ENCODE measurements at regions not wholly inside any gene's neighbourhood (a gene's known extent, or its start where the extent isn't known, plus 50 kb on each side); places are given as distances from the start of the nearest gene placed in this dataset.

GRCh38 chr6:80673367-80673766 lies 566.9 kb downstream of the BCKDHB start:
- DNase-seq (ENCODE audit: low read depth in 3 of 3, low spot score in 2 of 3) = no peak

GRCh38 chr6:80667006-80667405 lies 560.5 kb downstream of the BCKDHB start:
- DNase-seq (ENCODE audit: low read depth in 3 of 3, low spot score in 2 of 3) = no peak

DNA sequence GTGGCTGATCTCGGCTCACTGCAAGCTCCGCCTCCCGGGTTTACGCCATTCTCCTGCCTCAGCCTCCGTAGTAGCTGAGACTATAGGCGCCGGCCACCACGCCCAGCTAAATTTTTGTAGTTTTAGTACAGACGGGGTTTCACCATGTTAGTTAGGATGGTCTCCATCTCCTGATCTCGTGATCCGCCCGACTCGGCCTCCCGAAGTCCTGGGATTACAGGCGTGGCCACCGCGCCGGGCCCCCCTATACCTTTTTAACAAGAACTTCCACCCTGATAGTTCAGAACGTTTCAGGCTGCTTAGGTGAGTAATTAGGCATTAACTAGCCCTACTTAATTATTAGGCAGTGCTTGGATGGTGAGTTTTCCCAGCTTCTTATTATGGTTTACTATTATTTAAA lies 552.5 kb downstream of the BCKDHB start:
- no peak for DNase-seq (ENCODE audit: low read depth in 3 of 3, low spot score in 2 of 3)

GRCh38 chr6:80647156-80647555 lies 540.7 kb downstream of the BCKDHB start:
- DNase-seq (ENCODE audit: low read depth in 3 of 3, low spot score in 2 of 3) = no peak

DNA sequence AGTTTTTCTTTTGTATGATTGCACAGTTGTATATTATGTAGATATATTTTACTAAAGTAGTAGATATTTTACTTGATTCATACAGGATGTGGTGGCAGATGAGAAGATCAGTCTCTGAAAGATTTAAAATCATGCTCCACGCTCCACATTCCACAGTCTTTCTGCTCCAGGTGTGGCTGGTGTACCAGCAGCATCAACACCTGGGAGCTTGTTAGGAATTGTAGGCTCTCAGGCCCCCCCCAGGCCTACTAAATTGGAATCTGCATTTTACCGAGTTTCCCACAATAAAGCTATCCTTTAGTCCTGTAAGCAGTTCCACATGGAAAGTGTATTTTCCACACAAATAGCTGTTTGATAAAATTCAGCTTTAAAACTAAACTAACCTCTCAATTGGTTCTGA lies 537.4 kb downstream of the BCKDHB start:
- no peak for DNase-seq (ENCODE audit: low read depth in 3 of 3, low spot score in 2 of 3)

GRCh38 chr6:80642452-80642851 lies 536.0 kb downstream of the BCKDHB start:
- no peak for DNase-seq (ENCODE audit: low read depth in 3 of 3, low spot score in 2 of 3)

DNA sequence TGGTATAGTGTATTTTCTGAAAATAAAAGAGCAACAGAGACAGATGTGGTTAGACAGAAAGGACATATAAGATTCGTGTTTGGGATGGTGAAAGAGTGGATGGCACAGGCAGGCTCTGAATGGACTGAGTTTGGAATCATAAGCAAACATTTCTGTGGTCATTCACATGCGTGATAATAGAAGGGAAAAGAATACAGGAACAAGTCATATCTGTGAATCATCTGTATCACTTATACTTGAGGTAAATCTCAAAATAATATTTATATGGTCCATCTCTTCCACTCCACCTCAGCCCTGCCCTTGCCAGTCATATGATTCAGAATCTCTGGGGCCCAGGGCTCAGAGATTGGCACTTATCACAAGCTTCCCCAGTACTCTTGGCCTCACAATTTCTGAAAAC lies 535.1 kb downstream of the BCKDHB start:
- DNase-seq (ENCODE audit: low read depth in 3 of 3, low spot score in 2 of 3) = no peak

DNA sequence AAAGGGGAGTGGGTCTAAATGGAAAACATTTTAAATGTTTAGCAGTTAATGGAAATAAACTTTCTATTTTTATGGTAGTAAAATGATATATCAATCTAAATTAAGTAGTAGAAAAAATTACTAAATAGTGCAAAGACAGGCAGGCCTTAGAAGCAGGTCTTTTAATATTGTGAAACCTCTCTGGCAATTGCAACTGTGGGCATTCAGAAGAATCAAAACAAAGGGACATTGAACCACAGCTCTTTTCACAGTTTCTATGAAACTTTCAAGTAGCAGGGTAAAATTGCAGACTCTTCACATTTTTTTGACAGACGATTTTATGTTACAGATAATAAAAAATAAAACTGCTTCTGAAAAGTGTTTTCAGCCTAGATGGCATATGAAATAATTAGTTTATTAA lies 533.7 kb downstream of the BCKDHB start:
- DNase-seq (ENCODE audit: low read depth in 3 of 3, low spot score in 2 of 3) = no peak

GRCh38 chr6:80639181-80639629 lies 532.7 kb downstream of the BCKDHB start:
- no peak for DNase-seq (ENCODE audit: low read depth in 3 of 3, low spot score in 2 of 3)

GRCh38 chr6:80638213-80639055 lies 532.0 kb downstream of the BCKDHB start:
- peak in 2 of 3 donors; percentile 10 to 12 for DNase-seq (ENCODE audit: low read depth in 3 of 3, low spot score in 2 of 3)

DNA sequence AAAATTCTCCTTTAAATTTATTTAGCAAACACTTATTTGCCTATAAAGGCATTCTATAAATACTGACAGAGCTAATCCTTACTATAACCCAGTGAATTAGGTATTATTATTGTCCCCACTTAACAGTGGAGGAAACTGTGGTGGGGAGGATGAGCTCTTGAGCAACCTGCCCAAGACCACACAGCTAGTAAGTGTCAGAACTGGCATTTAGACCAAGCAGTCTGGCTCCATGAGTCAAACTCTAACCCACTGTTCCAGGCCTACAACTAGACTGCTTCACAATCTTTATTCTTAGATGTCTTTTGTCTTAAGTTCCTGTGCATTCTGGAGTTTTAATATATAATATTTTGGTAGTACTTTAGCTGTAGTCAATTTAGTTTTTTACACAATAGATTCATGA lies 530.8 kb downstream of the BCKDHB start:
- DNase-seq (ENCODE audit: low read depth in 3 of 3, low spot score in 2 of 3) = no peak

DNA sequence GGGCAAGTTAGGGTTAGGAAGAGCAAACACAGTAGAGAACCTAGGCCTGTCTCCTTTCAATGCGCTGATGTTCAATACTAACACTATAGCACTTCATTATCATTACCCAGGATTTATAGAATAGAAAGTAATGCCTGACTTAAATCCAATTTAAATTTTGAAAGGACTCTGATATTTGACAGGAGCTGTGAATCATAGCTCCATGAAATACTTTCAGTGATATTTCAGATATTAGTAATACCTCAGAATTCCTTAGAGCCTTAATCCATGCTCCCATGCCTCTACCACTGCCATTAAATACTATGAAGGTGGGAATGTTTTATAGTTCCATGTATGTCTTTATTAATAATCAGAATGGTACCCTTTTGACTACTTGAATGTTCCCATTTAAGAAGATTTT lies 530.2 kb downstream of the BCKDHB start:
- no peak for DNase-seq (ENCODE audit: low read depth in 3 of 3, low spot score in 2 of 3)

GRCh38 chr6:80633412-80633811 lies 526.9 kb downstream of the BCKDHB start:
- no peak for DNase-seq (ENCODE audit: low read depth in 3 of 3, low spot score in 2 of 3)

DNA sequence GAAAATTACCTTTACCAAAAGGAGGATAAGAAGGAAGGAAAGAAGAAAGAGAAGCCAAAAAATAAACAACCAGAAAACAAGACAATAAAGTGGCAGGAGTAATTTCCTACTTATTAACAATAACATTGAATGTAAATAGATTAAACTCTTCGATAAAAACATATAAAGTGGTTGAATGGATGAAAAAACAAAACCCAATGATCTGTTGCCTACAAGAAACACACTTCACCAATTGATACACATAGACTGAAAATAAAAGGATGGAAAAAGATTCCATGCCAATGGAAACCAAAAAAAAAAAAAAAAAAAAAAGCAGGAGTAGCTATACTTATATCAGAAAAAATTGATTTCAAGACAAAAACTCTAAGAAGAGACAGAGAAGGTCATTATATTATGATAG lies 518.9 kb downstream of the BCKDHB start:
- no peak for DNase-seq (ENCODE audit: low read depth in 3 of 3, low spot score in 2 of 3)

GRCh38 chr6:80623066-80623815 lies 516.8 kb downstream of the BCKDHB start:
- no peak for DNase-seq (ENCODE audit: low read depth in 3 of 3, low spot score in 2 of 3)

- no peak for DNase-seq (ENCODE audit: low read depth in 3 of 3, low spot score in 2 of 3)
These were observed 516.2 kb downstream of the BCKDHB start for GRCh38 chr6:80622641-80623040.

DNA sequence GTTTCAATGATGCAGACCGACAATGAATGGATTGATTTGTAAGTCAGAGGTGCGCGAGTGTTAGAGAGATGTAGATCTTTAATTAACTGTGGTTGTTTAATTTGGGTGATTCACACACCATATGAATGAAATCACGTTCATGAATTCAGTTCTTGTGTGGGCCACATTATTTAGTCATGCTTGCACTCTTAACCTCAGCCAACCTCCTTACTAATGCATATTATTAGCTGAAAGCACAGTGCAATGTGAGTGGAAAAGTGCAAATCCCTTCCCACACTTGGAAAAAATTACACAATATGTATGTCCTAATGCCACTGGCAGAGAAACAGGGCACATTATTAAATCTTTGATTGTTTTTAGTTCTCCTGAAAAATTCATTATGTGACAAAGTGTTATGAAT lies 512.5 kb downstream of the BCKDHB start:
- no peak for DNase-seq (ENCODE audit: low read depth in 3 of 3, low spot score in 2 of 3)

DNA sequence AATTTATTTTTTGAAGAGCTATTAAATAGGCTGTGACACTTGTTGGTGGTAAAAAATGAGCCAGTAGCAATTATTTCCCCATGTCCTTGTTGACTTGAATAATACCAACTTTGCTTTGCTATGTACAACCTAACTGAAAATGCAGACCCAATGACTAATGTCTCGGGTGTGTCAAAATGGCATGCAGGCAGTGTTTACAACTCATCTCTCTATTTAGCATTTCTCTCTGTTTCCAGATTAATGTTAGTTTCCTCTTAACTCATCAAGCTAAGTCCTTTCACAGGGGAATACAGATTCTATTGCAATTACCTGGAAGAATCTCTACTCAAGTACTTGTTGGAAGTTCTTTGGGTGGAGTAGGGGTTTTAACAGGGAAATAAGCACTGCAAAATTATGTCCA lies 504.4 kb downstream of the BCKDHB start:
- no peak for DNase-seq (ENCODE audit: low read depth in 3 of 3, low spot score in 2 of 3)

DNA sequence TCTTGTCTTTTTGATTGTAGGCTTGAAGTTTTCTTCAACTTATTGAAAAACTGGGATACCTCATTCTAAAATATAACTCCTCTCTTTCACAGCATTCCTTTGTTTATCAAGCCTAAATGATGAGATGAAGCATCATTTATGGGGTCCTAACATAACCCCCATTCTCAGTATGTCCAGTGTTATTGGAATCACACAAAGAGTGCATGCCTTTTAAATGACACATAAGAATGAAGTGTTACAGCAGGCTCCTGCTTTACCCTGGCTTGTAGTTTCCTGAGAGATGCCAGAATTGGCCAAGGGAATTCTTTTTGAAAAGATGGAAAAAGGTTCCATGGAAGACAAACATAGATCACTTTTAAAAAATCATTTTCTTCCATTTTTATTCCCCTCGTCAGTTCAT lies 502.4 kb downstream of the BCKDHB start:
- DNase-seq (ENCODE audit: low read depth in 3 of 3, low spot score in 2 of 3) = no peak

GRCh38 chr6:80607811-80608391 lies 501.4 kb downstream of the BCKDHB start:
- no peak for DNase-seq (ENCODE audit: low read depth in 3 of 3, low spot score in 2 of 3)

- peak in 2 of 3 donors; percentile 7 to 16 for DNase-seq (ENCODE audit: low read depth in 3 of 3, low spot score in 2 of 3)
These were observed 498.9 kb downstream of the BCKDHB start for GRCh38 chr6:80605165-80605989.
